HCEC 1CT (cell line): ENCODE measurements at regions not wholly inside any gene's neighbourhood (a gene's known extent, or its start where the extent isn't known, plus 50 kb on each side); places are given as distances from the start of the nearest gene placed in this dataset.
"Not testable (repeated sequence)": the region's sequence is repeated elsewhere in the genome, so short reads cannot be mapped to it uniquely, and the experiment has no call there.

Experiments
- DNase-seq: peaks from one replicate; pipeline ENCODE4 v3.0.0-alpha.2; 2017

DNA sequence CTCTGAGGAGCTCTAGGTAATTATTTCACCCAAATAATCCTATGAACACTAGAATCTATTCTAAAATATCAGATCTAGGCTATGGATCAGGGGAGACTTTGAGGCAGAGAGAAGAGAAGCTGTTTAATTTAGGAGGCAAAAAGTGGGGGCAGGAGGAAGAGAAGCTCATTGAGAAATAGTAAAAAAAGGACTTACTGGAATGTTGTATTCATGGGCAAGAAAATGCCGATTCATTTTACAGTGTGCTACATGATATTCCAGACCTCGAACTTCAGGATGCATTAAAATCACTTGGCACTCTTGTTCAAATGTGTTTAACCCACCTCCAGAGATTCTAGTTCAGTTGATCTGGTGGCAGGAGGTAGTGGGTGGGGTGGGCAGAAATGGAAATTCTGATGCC is 109.5 kb upstream of the ITGB1 start:
- no peak for DNase-seq

GRCh38 chr10:33066558-33067236 is 108.7 kb upstream of the ITGB1 start:
- DNase-seq: peak; percentile 46

DNA sequence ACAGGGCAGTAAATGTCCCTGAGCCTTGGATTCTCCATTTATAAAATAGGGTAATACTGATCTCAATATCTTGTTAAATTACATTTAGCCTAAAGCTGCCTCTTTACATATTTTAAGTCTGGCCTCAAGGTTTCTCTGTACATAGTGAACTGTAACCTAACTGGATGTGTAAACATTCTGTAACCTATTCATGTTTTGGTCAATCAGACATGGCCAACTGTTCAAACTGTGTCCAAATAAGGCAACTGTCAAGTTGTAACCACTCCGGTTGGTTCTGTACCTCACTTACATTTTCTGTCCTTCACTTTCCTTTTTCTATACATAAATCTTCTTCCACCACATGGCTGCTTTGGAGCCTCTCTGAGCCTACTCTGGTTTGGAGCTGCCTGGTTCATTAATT is 107.1 kb upstream of the ITGB1 start:
- DNase-seq: no peak

- no peak for DNase-seq
Observed at GRCh38 chr10:33064706-33065105, 106.7 kb upstream of the ITGB1 start.

DNA sequence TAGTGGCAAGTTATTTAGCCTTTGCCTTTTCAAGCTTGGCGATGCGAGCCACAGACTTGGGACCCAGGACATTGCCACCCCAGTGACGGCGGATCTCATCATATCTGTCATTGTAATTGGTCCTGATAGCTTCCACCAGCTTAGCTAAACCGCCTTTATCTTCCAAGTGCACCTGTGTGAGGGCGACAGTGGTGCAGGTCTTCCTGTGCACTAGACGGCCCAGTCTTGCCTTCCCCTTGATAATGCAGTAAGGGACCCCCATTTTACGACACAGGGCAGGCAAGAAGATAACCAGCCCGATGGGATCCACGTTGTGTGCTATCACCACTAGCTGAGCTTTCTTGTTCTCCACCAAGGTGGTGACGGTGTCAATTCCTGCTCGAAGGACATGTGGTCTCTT is 99.6 kb upstream of the ITGB1 start:
- DNase-seq: no peak

DNA sequence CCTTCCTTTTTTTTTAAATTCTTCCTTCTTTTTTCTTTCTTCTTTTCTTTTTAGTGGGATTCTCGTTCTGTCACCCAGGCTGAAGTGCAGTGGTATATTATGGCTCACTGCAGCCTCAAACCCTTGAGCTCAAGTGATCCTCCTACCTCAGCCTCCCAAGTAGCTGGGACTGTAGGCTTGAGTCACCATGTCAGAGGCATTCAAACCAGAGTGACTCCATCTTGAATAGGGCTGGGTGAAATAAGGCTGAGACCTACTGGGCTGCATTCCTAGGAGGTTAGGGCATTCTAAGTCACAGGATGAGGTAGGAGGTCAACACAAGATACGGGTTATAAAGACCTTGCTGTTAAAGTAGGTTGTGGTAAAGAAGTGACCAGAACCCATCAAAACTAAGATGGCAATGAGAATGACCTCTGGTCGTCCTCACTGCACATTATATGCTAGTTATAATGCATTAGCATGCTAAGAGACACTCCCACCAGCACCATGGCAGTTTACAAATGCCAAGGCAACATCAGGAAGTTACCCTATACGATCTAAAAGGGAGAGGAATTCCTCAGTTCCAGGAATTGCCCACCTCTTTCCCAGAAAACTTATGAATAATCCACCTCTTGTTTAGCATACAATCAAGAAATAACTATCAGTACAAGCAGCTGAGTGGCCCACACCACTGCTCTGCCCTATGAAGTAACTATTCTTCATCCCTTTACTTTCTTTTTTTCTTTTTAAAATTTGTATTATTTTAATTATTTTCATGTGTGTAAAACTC is 99.0 kb upstream of the ITGB1 start:
- DNase-seq: no peak

GRCh38 chr10:33055625-33056024 is 97.6 kb upstream of the ITGB1 start:
- DNase-seq: peak; percentile 55

GRCh38 chr10:33052915-33053810 is 95.1 kb upstream of the ITGB1 start:
- peak; percentile 40 for DNase-seq

DNA sequence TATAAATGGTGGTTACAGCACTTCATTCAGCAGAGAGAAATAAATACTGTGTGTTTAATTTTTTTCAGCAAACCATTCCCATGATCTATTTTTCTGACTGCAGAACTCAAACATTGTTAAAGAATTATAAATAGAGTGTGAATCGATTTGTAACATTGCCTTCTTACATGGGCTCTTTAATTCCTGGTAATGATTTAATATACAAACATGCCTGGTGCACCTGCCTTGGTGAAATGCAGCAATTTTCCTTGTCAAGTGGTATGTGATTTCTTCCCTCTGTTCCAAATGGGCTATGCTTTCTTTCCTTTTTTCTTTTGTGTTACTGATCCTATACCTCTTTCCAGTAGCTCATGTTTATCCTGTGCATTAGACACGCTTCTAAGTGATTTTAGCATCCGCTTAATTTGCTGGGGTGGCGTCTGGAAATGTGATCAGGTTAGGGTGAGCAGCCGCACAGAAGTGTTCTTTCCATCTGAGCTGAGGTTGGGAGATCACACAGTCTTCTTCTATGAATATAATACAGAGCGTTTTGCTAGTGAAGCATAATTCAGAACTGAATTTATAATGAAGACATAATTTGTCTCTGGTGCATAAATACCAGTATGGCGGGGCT is 94.3 kb upstream of the ITGB1 start:
- no peak for DNase-seq

GRCh38 chr10:33049963-33050920 is 92.2 kb upstream of the ITGB1 start:
- DNase-seq: not testable (repeated sequence)

DNA sequence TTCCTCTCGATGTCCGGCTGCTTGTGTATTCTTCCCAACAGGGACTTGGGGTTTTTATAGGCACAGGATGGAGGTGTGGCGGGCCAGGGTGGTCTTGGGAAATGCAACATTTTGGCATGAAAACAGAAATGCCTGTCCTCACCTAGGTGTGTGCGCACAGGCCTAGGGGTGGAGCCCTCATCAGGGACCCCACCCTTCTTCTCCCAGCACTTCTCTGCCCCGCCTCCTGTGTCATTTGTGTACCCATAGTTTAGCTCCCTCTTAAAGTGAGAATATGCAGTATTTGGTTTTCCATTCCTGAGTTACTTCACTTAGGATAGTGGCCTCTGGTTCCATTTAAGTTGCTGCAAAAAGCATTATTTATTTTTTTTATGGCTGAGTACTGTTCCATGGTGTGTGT is 90.2 kb upstream of the ITGB1 start:
- DNase-seq: no peak

DNA sequence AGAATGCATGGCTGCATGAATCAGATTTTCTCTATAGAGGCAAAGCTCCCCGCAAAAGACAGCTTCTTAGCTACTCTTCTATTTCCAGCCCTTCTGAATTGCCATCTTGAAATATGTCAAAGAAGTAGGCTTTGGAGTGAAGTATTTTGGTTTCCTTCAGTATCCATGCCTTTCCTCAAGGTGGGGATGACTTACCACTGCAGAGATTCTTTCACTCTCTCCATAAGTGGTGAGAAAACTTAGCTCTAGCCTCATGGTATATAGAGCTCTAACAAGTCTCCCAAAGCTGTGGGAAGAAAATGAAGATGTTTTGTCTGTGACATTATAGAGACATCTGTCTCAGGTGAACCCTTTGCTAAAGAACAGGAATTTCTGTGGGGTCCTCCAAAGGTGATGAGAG is 89.6 kb upstream of the ITGB1 start:
- DNase-seq: no peak

DNA sequence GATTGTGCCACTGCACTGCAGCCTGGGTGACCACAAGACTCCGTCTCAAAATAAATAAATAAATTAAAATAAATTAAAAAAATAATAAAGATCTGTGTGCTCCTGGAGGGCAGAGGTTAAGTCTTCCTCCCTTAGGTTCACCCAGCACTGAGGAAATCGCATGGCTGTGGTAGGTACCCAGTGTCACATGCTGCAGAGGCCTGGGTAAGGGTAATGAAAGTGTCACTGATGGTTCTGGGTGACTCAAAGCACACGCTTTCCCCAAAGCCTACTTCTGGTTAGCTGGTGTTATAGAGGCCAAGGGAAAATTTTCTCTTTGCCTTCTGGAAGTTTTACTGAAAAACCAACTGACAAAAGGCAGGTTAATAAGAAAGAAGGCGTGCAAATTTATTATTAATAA is 88.8 kb upstream of the ITGB1 start:
- no peak for DNase-seq

- no peak for DNase-seq
Observed at GRCh38 chr10:33045421-33045820, 87.4 kb upstream of the ITGB1 start.

DNA sequence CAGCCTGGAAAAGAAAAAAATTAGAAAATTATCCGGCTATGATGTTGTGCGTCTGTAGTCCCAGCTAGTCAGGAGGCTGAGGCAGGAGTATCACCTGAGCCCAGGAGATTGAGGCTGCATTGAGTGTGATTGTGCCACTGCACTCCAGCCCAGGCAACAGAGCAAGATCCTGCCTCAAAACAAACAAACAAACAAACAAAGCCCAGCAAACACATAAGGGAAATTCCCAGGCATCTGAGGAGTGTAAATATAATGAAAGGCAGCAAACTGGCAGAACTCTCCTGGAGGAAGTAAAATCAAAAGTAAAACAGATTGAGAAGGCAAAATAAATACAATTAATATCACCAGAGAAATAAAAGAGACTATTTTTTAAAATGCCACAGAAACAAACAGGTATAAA is 84.5 kb upstream of the ITGB1 start:
- DNase-seq: no peak

- DNase-seq: no peak
Observed at GRCh38 chr10:33041783-33042437, 83.9 kb upstream of the ITGB1 start.

- no peak for DNase-seq
Observed at GRCh38 chr10:33040436-33040835, 82.4 kb upstream of the ITGB1 start.

GRCh38 chr10:33039181-33039580 is 81.2 kb upstream of the ITGB1 start:
- DNase-seq: no peak

- DNase-seq: no peak
Observed at GRCh38 chr10:33038672-33039071, 80.6 kb upstream of the ITGB1 start.

- DNase-seq: no peak
Observed at GRCh38 chr10:33037726-33038125, 79.7 kb upstream of the ITGB1 start.

- no peak for DNase-seq
Observed at GRCh38 chr10:33036670-33037069, 78.6 kb upstream of the ITGB1 start.
